Uterus (tissue), 2 donors: ENCODE measurements at regions not wholly inside any gene's neighbourhood (a gene's known extent, or its start where the extent isn't known, plus 50 kb on each side); places are given as distances from the start of the nearest gene placed in this dataset.

ENCODE experiments used
- POLR2A ChIP-seq, 2 donors: fragments of 450-650 bp; IDR thresholded peaks; one replicate each; pipeline ENCODE4 v1.6.1; 2016; ENCODE audit warnings: antibody characterized with exemption in 2 of 2, mild to moderate bottlenecking in 1 of 2, moderate library complexity in 1 of 2
- TF ChIP-seq, protein P1 (sequence below), 4 experiments: fragments of 200-600 bp in 2 of 4; fragments of 450-650 bp in 2 of 4; sonication (generic) in 2 of 4; IDR thresholded peaks; one replicate each; pipeline ENCODE4 v1.5.1; 2016 to 2019; ENCODE audit warnings: antibody characterized with exemption in 4 of 4, mild to moderate bottlenecking in 2 of 4, moderate library complexity in 1 of 4

DNA sequence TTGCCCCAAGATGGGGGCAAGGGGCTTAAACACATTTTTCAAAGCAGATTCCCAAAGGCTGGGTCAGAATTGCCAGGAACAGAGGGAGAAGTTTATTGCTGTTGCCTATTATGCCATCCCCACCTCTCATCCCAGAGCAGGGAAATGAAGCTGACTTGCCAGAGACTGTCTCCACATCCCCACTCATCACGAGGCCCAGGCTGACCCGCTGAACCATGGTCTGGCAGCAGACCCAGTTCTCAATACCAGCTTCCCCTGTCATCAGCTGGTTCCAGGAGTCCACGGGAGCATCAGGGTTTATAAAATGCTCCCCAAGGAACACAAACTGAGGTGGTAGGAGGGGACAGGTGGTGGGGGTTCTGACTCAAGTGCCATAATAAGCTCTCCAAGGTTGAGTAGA lies 605.9 kb downstream of the NPHP4 start:
- TF ChIP-seq, protein P1, sequence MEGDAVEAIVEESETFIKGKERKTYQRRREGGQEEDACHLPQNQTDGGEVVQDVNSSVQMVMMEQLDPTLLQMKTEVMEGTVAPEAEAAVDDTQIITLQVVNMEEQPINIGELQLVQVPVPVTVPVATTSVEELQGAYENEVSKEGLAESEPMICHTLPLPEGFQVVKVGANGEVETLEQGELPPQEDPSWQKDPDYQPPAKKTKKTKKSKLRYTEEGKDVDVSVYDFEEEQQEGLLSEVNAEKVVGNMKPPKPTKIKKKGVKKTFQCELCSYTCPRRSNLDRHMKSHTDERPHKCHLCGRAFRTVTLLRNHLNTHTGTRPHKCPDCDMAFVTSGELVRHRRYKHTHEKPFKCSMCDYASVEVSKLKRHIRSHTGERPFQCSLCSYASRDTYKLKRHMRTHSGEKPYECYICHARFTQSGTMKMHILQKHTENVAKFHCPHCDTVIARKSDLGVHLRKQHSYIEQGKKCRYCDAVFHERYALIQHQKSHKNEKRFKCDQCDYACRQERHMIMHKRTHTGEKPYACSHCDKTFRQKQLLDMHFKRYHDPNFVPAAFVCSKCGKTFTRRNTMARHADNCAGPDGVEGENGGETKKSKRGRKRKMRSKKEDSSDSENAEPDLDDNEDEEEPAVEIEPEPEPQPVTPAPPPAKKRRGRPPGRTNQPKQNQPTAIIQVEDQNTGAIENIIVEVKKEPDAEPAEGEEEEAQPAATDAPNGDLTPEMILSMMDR (IDR thresholded peaks at IDR 0.05): no peak
- TF ChIP-seq POLR2A (IDR thresholded peaks at IDR 0.05): no peak
